Muscle layer of duodenum (tissue), 2 donors: ENCODE measurements at regions not wholly inside any gene's neighbourhood (a gene's known extent, or its start where the extent isn't known, plus 50 kb on each side); places are given as distances from the start of the nearest gene placed in this dataset.

Experiments used
- H3K27ac ChIP-seq: one replicate; pipeline ENCODE4 v1.7.0; 2013; ENCODE audit warnings: mild to moderate bottlenecking, low read length
- H3K27me3 ChIP-seq: one replicate; pipeline ENCODE4 v1.7.0; 2013; ENCODE audit warnings: low read depth, mild to moderate bottlenecking, control low read depth, low read length
- H3K36me3 ChIP-seq, 2 donors: one replicate each; pipeline ENCODE4 v1.7.0; 2013; ENCODE audit warnings: low read length in 2 of 2, control low read depth in 1 of 2, mild to moderate bottlenecking in 1 of 2; ENCODE audit not compliant: insufficient read depth in 2 of 2, control insufficient read depth in 1 of 2
- H3K4me1 ChIP-seq, 2 donors: one replicate each; pipeline ENCODE4 v1.7.0; 2013; ENCODE audit warnings: low read length in 2 of 2, mild to moderate bottlenecking in 2 of 2, control low read depth in 1 of 2, moderate library complexity in 1 of 2; ENCODE audit not compliant: insufficient read depth in 2 of 2, control insufficient read depth in 1 of 2
- H3K4me3 ChIP-seq, 2 donors: one replicate each; pipeline ENCODE4 v1.7.0; 2013; ENCODE audit warnings: low read length in 2 of 2, low read depth in 1 of 2, mild to moderate bottlenecking in 1 of 2
- H3K9me3 ChIP-seq, 2 donors: one replicate each; pipeline ENCODE4 v1.7.0; 2013; ENCODE audit warnings: low read length in 2 of 2, control low read depth in 1 of 2, mild to moderate bottlenecking in 1 of 2; ENCODE audit not compliant: control insufficient read depth in 1 of 2
- donor health status: healthy.

DNA sequence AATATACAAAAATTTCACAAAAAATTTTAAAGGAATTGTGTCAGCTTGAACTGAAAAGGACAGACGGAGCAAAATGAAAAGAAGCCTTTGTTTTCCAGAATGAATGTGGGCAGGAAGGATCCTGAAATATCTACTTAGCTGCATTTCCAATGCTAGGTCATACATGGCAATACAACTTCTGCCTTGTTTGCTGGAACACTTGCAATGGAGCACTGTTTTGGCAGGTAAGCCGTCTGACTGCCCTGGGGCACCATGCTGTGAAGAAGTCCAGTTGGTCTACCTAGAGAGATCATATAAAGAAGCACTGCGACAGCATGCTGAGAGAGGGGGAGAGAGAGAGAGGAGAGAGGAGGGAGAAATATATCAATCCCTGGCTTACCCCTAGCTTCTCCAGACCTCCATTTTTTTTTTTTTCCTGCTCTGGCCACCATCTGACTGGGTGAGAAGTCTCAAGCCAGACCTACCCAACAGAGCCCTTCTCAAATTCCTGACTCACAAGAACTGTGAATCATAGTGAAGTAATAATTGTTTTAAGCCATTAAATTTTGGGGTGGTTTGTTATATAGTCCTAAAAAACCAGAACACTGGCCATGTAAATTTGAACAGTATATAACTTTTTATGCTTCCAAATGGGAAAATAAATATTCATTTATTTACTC is 97.1 kb upstream of the PRICKLE1 start:
- Histone ChIP-seq H3K4me3 (no peak overlapping the region), H3K36me3 (no peaks in the 10 kb centered on the region), H3K27me3 (no peaks in the 10 kb centered on the region), H3K27ac (no peak overlapping the region), H3K9me3 (no peaks in the 10 kb centered on the region), H3K4me1 (no peaks in the 10 kb centered on the region)

- no peaks in the 10 kb centered on the region for H3K4me1 ChIP-seq
- no peaks in the 10 kb centered on the region for H3K9me3 ChIP-seq
- no peak overlapping the region for H3K27ac ChIP-seq
- H3K27me3 ChIP-seq = no peaks in the 10 kb centered on the region
- H3K4me3 ChIP-seq = no peak overlapping the region
- H3K36me3 ChIP-seq = no peaks in the 10 kb centered on the region
Observed at GRCh38 chr12:42684802-42685071, 95.2 kb upstream of the PRICKLE1 start.

DNA sequence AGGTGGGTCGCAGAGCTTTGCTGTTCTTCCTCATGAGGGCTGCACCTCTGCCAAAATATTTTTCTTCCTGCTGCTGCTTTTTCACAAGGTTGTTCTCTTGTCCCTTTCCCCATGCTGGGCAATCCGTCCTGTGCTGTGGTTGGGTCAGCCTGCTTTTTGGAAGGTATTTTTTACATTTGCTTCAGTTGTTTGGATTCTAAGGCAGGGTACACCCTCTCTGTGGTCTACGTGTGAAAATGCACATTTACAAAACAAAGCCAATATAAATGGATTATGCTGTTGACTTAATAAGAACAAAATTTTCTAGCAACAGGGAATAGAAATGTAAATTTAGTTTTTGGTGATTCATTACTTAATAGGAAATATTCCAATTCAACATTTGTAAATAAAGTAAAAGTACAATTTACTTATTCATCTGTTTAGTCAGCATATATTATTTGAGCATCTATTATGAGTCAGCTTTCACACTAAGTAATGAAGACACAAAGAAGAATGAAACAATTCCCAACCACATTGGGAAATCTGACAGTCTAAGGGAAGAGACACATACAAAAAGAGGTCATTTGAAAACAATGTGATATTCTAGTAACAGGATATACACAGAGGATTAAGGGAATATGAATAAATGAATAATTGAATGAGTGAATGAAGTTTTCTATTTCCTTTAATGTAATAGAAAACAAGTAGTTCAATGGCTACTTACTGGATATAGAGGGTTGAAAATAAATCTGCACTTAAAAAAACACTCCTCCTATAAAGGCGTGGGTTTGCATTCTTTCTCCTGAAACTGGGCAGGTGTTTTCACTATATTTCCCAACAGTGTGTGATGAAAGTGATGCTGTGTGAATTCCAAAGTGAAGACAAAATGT is 94.6 kb upstream of the PRICKLE1 start:
- no peaks in the 10 kb centered on the region for H3K4me1 ChIP-seq
- H3K27me3 ChIP-seq = no peaks in the 10 kb centered on the region
- no peak overlapping the region for H3K4me3 ChIP-seq
- no peak overlapping the region for H3K27ac ChIP-seq
- no peaks in the 10 kb centered on the region for H3K36me3 ChIP-seq
- no peaks in the 10 kb centered on the region for H3K9me3 ChIP-seq

DNA sequence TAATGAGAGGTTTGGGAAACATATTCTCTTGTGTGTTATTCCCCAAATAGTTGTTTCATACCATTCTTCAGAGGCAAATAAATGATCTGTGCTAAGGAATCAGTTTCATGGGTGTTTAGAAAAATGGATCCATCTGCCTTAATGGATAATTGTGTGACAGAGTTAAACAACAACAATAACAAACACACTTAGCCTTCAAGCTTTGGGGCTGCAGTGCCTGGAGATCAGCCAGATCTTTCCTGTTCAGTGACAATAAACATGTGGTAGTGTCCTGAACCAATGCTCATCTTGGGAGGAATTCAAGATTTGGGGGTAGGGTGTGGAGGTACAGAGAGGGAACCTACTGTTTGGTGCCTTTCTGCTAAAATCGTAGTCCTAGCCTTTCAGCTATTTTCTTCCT is 93.7 kb upstream of the PRICKLE1 start:
- Histone ChIP-seq H3K27ac (no peak overlapping the region), H3K4me1 (no peaks in the 10 kb centered on the region), H3K36me3 (no peaks in the 10 kb centered on the region), H3K27me3 (no peaks in the 10 kb centered on the region), H3K9me3 (no peaks in the 10 kb centered on the region), H3K4me3 (no peak overlapping the region)

DNA sequence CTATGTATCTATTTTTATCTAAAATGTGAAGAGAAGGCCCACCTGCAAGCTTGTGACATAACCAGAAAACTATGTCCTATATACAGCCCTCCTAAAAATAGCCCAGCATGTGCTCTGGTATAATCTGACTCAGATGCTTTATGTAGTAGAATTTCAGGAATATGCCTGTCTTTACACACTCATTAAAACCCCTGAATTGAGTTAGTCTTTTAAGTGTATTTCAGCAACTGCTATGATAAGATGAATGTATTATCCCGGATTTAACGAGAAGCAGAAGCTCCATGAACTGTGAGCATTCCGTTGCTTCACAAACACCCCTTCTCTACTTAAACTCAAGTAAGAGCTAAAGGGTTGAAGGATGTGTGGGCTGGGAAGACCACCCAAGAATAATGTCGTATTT is 89.9 kb upstream of the PRICKLE1 start:
- no peaks in the 10 kb centered on the region for H3K9me3 ChIP-seq
- no peaks in the 10 kb centered on the region for H3K4me1 ChIP-seq
- H3K27ac ChIP-seq = no peak overlapping the region
- H3K4me3 ChIP-seq = no peak overlapping the region
- no peaks in the 10 kb centered on the region for H3K27me3 ChIP-seq
- no peaks in the 10 kb centered on the region for H3K36me3 ChIP-seq

- no peaks in the 10 kb centered on the region for H3K36me3 ChIP-seq
- no peak overlapping the region for H3K4me3 ChIP-seq
- no peak overlapping the region for H3K27ac ChIP-seq
- H3K27me3 ChIP-seq = no peaks in the 10 kb centered on the region
- H3K4me1 ChIP-seq = no peaks in the 10 kb centered on the region
- H3K9me3 ChIP-seq = no peaks in the 10 kb centered on the region
Observed at GRCh38 chr12:42677461-42677860, 87.9 kb upstream of the PRICKLE1 start.

DNA sequence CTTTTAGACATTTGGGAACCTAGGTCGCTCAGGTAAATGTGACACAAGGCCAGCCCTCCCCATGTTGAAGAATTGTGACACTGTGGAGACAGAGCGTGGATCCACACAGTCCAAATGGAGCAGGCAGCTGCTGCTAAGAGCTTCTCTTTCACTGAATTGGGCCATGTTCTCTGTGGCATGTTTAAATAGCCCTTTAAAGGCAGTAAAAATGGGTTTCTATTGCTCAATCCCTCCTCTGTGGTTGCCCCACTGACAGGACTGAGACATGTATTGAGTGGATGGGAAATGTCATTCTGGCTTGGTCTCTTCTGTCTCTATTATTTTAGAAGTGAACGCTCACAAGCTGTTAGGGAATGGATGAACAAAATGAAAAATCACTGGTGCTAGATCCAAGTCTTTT is 84.0 kb upstream of the PRICKLE1 start:
- Histone ChIP-seq H3K27ac (no peak overlapping the region), H3K27me3 (no peaks in the 10 kb centered on the region), H3K9me3 (no peaks in the 10 kb centered on the region), H3K4me1 (no peaks in the 10 kb centered on the region), H3K36me3 (no peaks in the 10 kb centered on the region), H3K4me3 (no peak overlapping the region)

GRCh38 chr12:42670719-42671118 is 81.2 kb upstream of the PRICKLE1 start:
- Histone ChIP-seq H3K27me3 (no peaks in the 10 kb centered on the region), H3K9me3 (no peaks in the 10 kb centered on the region)

GRCh38 chr12:42669553-42669952 is 80.0 kb upstream of the PRICKLE1 start:
- Histone ChIP-seq H3K9me3 (no peaks in the 10 kb centered on the region), H3K27ac (no peak overlapping the region), H3K27me3 (no peaks in the 10 kb centered on the region), H3K4me1 (no peaks in the 10 kb centered on the region), H3K36me3 (no peaks in the 10 kb centered on the region), H3K4me3 (no peak overlapping the region)

More at GRCh38 chr12:42670719-42671118, 81.2 kb upstream of the PRICKLE1 start:
- Histone ChIP-seq H3K4me3 (no peak overlapping the region), H3K27ac (no peak overlapping the region), H3K4me1 (no peaks in the 10 kb centered on the region), H3K36me3 (no peaks in the 10 kb centered on the region)

DNA sequence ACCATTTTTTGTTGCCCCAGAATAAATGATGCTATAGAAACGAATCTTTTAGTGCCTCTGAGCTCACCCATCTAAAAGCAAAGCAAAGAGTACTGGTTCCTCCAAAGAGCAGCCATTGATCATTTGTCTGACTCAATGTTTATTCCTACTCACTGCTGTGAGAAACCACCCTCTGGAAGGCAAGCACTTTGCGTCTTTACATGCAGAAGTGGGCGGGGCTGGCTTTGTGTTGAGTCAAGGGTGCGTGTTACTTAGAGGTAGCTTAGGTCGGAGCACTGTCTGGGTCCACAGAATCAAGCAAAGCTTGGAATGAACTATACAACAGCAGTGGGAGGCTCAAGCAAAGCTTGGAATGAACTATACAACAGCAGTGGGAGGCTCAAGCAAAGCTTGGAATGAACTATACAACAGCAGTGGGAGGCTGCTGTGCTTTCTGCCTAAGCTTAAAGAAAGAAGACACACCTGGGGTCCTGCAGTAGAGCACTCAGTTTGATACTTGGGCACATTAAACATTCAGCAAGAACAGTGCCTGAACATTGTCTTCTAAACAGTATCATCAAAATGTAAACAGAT is 77.2 kb upstream of the PRICKLE1 start:
- Histone ChIP-seq H3K4me1 (no peaks in the 10 kb centered on the region), H3K27me3 (no peaks in the 10 kb centered on the region), H3K9me3 (no peaks in the 10 kb centered on the region), H3K4me3 (no peak overlapping the region), H3K27ac (no peak overlapping the region), H3K36me3 (no peaks in the 10 kb centered on the region)

DNA sequence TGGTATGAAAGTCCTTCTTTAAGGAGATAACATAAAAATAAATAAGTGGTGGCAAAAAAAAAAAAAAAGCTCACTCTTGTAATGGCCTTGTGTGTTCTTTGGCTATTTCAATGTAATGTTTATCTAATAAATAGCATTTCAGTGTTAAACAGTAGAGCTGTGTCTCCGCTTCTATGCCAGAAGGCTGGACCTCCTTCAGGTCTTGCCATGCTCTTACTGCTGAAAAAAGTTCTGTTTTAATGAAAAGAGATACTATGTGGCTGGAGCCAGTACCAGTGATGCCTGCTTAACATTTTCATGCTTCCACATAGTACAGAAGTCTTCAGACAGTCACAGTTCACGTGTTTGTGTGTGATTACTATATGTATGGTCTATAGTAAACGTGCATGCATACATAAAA is 74.1 kb upstream of the PRICKLE1 start:
- no peaks in the 10 kb centered on the region for H3K27me3 ChIP-seq
- no peaks in the 10 kb centered on the region for H3K36me3 ChIP-seq
- H3K4me1 ChIP-seq = no peaks in the 10 kb centered on the region
- no peaks in the 10 kb centered on the region for H3K9me3 ChIP-seq
- no peak overlapping the region for H3K27ac ChIP-seq
- no peak overlapping the region for H3K4me3 ChIP-seq
